ENCODE measurements at regions not wholly inside any gene's neighbourhood (a gene's known extent, or its start where the extent isn't known, plus 50 kb on each side); places are given as distances from the start of the nearest gene placed in this dataset.

- TF ChIP-seq CTCF (IDR thresholded peaks at IDR 0.05): no peak
- TF ChIP-seq POLR2A (IDR thresholded peaks at IDR 0.05): no peak
- no peak for TF ChIP-seq EP300 (IDR thresholded peaks at IDR 0.05)
- no peak for TF ChIP-seq POLR2AphosphoS5 (IDR thresholded peaks at IDR 0.05)
Observed at GRCh38 chr7:156420496-156420895, 220.1 kb upstream of the RNF32 start.

Measured in suprapubic skin (tissue), 4 donors.